ENCODE measurements at regions not wholly inside any gene's neighbourhood (a gene's known extent, or its start where the extent isn't known, plus 50 kb on each side); places are given as distances from the start of the nearest gene placed in this dataset.

DNA sequence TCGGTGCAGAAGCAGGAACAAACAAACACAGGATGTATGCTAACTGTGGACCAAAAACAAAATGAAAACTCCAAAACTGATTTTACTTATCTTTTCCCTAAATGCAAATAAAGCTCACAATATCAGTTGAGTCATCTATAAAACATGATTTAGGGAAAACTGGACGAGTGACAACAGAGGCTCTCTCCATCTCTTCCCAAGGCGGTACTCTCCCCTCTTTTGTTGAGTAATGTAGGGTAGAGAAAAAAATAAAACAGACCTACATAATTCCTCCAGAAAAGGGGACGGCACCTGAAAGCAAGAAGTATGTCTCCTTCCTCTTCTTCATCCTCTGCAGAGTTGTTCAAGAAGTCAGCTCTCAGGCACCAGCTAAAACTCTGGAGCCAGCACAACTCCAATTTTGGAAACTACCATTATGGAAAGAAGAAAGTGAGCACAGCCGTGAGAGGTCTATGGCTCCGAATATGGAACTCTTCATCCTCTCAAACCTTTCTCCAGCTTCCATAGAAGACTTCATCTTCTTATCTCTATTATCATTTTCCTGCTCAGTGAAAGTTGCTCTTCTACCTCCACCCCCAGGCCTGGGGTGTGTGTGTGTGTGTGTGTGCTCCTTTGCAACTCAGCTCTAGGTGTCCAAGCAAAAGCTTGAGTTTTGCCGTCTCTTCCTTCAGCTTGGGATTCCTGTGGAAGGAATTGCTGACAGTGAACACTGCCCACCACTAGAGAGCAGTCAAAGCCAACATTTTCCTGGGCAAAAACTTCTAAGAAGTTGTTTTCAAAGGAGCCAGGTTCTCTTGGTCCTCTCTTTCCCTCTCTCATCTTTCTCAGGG is 155.4 kb downstream of the DIO2 start:
- no peak overlapping the region for H3K4ac ChIP-seq (ENCODE audit: low read depth, low read length)
- no peak overlapping the region for H3K23ac ChIP-seq (ENCODE audit: insufficient read length, low read depth, low read length)
- no peak overlapping the region for H2BK15ac ChIP-seq (ENCODE audit: low read depth, low read length)
- Mint-ChIP-seq H3K9me3 (peaks cover under 1 to 3% of the 10 kb centered on the region in 2 experiments; a peak in 2 of 5 replicates), H3K27me3 (ENCODE audit: low read depth) (no peaks in the 10 kb centered on the region; the same call in 1 of the 2 replicates), H3K36me3 (ENCODE audit: insufficient read depth in 1 of 3, low read depth in 3 of 3) (no peaks in the 10 kb centered on the region), H3K27ac (no peak overlapping the region), H3K4me1 (no peaks in the 10 kb centered on the region), H3K4me3 (no peak overlapping the region)
- whole genome bisulfite sequencing (ENCODE audit: extremely low coverage, insufficient read length, low lambda C conversion rate) = no CpG with 5 or more reads among the region's 7 CpGs
- H4K8ac ChIP-seq (replicated peaks; ENCODE audit: insufficient read length, low read depth, low read length) = no peak overlapping the region
- H3K4me1 ChIP-seq (ENCODE audit: insufficient read depth, low read length) = no peaks in the 10 kb centered on the region; the same call in 1 of the 2 replicates
- no peak overlapping the region for H3K27ac ChIP-seq (ENCODE audit: insufficient read length, low read depth, low read length)
- H3K56ac ChIP-seq (ENCODE audit: insufficient read length, low read depth, low read length) = no peak overlapping the region
- no peak overlapping the region for H3K18ac ChIP-seq (ENCODE audit: insufficient read length, low read depth, low read length)
- H4K91ac ChIP-seq (ENCODE audit: insufficient read length, low read depth, low read length) = no peak overlapping the region
- TF ChIP-seq, protein P1, sequence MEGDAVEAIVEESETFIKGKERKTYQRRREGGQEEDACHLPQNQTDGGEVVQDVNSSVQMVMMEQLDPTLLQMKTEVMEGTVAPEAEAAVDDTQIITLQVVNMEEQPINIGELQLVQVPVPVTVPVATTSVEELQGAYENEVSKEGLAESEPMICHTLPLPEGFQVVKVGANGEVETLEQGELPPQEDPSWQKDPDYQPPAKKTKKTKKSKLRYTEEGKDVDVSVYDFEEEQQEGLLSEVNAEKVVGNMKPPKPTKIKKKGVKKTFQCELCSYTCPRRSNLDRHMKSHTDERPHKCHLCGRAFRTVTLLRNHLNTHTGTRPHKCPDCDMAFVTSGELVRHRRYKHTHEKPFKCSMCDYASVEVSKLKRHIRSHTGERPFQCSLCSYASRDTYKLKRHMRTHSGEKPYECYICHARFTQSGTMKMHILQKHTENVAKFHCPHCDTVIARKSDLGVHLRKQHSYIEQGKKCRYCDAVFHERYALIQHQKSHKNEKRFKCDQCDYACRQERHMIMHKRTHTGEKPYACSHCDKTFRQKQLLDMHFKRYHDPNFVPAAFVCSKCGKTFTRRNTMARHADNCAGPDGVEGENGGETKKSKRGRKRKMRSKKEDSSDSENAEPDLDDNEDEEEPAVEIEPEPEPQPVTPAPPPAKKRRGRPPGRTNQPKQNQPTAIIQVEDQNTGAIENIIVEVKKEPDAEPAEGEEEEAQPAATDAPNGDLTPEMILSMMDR (conservative IDR thresholded peaks at IDR 0.05) = peak; percentile 81
- H2BK5ac ChIP-seq (ENCODE audit: insufficient read length, low read length) = no peak overlapping the region
- peak; percentile 62 for DNase-seq
- no peaks in the 10 kb centered on the region for H4K20me1 ChIP-seq (ENCODE audit: control insufficient read depth, insufficient read depth, insufficient read length)
- no peaks in the 10 kb centered on the region for H3K27me3 ChIP-seq (ENCODE audit: insufficient read depth, low read length)
- no peak overlapping the region for H2AFZ ChIP-seq (ENCODE audit: low read length)
- no peak overlapping the region for H2BK120ac ChIP-seq (ENCODE audit: low read depth, low read length, poor library complexity, severe bottlenecking)
- no peak overlapping the region for H2BK12ac ChIP-seq (ENCODE audit: insufficient read length, low read depth, low read length)
- no peak overlapping the region for H3T11ph ChIP-seq (ENCODE audit: low read length)
- H3K9me3 ChIP-seq (ENCODE audit: control insufficient read depth, low read depth, low read length) = no peaks in the 10 kb centered on the region
- H3K9ac ChIP-seq (ENCODE audit: extremely low read depth, insufficient read length, low read length) = no peak overlapping the region
- no peaks in the 10 kb centered on the region for H3K79me2 ChIP-seq (ENCODE audit: insufficient read depth, low read length)
- H4K5ac ChIP-seq (ENCODE audit: insufficient read length, low read depth, low read length) = no peak overlapping the region
- H3K23me2 ChIP-seq (ENCODE audit: insufficient read length, low read depth, low read length, poor library complexity, severe bottlenecking) = no peaks in the 10 kb centered on the region
- H3K14ac ChIP-seq (ENCODE audit: insufficient read depth, low read length) = no peak overlapping the region
- no peak overlapping the region for H3K4me2 ChIP-seq (ENCODE audit: insufficient read depth, insufficient read length, low read length)
- H2AK5ac ChIP-seq (ENCODE audit: insufficient read length, low read length) = no peak overlapping the region
- no peak overlapping the region for H2BK20ac ChIP-seq (ENCODE audit: low read depth, low read length, poor library complexity, severe bottlenecking)
- no peaks in the 10 kb centered on the region for H3K79me1 ChIP-seq (ENCODE audit: insufficient read depth, low read depth, low read length, poor library complexity, severe bottlenecking)

Data from H9 (cell line).